ENCODE measurements at regions not wholly inside any gene's neighbourhood (a gene's known extent, or its start where the extent isn't known, plus 50 kb on each side); places are given as distances from the start of the nearest gene placed in this dataset.
"Not testable (repeated sequence)": the region's sequence is repeated elsewhere in the genome, so short reads cannot be mapped to it uniquely, and the experiment has no call there.

DNA sequence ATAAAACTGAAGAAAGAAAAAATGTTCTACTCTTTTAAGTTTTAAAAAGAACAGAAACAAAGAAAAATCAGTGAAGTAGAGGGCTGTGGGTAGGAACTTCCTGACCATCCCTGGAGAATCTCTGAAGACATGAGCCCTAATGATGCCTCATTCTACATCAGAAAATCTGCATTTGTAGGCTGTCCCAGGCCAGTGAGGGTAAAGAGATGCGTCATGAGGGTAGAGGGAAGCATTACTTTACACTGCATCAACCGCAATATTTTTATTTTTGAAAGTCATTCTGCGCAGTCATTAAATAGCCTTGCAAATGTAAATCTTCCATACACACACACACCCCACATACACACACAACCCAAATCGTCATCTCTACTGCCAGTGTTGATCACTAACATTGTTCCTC lies 82.1 kb upstream of the CABCOCO1 start:
- CTCF ChIA-PET = no interaction called here
- H3K27ac ChIP-seq = no peak overlapping the region
- TF ChIP-seq CTCF (conservative IDR thresholded peaks at IDR 0.05; ENCODE audit: low read depth) = no peak
- DNase-seq (ENCODE audit: low spot score) = no peak
- POLR2A ChIA-PET (ENCODE audit: low non-redundant PET) = no interaction called here

GRCh38 chr10:61570204-61570603 lies 92.5 kb upstream of the CABCOCO1 start:
- H3K27ac ChIP-seq; POLR2A ChIA-PET (ENCODE audit: low non-redundant PET); DNase-seq (ENCODE audit: low spot score); CTCF ChIA-PET: not testable (repeated sequence)

GRCh38 chr10:61567729-61568128 lies 95.0 kb upstream of the CABCOCO1 start:
- ChIA-PET POLR2A (ENCODE audit: low non-redundant PET) (no interaction called here), CTCF (no interaction called here)
- DNase-seq (ENCODE audit: low spot score) = no peak
- H3K27ac ChIP-seq = no peak overlapping the region
- no peak for TF ChIP-seq CTCF (conservative IDR thresholded peaks at IDR 0.05; ENCODE audit: low read depth)

GRCh38 chr10:61565819-61566560 lies 96.7 kb upstream of the CABCOCO1 start:
- ChIA-PET CTCF (no interaction called here), POLR2A (ENCODE audit: low non-redundant PET) (no interaction called here)
- DNase-seq (ENCODE audit: low spot score) = no peak
- no peak overlapping the region for H3K27ac ChIP-seq
- TF ChIP-seq CTCF (conservative IDR thresholded peaks at IDR 0.05; ENCODE audit: low read depth) = no peak

DNA sequence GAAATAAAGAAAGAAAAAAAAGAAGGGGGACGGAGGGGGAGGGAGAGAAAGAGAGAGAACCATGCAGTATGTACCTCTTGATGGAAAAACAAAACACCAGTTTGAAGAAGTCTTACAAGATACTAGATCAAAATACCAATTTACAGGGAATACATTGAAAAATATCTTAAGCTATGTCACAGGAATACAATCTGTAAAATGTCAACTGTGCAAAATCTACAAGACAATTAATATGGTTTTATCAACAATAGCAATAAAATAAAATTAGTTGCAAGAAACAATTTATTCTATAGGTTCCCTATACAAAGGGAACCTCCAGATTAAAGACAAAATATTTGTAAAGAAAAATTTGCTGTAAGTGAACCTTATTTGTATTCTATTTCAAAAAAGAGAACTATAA lies 98.3 kb upstream of the CABCOCO1 start:
- ChIA-PET POLR2A (ENCODE audit: low non-redundant PET) (no interaction called here), CTCF (no interaction called here)
- H3K27ac ChIP-seq = no peak overlapping the region
- no peak for TF ChIP-seq CTCF (conservative IDR thresholded peaks at IDR 0.05; ENCODE audit: low read depth)
- DNase-seq (ENCODE audit: low spot score) = no peak

- no peak overlapping the region for H3K27ac ChIP-seq
- ChIA-PET POLR2A (ENCODE audit: low non-redundant PET) (no interaction called here), CTCF (no interaction called here)
- no peak for DNase-seq (ENCODE audit: low spot score)
- no peak for TF ChIP-seq CTCF (conservative IDR thresholded peaks at IDR 0.05; ENCODE audit: low read depth)
Measured at GRCh38 chr10:61559615-61560014, 103.1 kb upstream of the CABCOCO1 start.

GRCh38 chr10:61558188-61558587 lies 104.5 kb upstream of the CABCOCO1 start:
- no peak overlapping the region for H3K27ac ChIP-seq
- no peak for DNase-seq (ENCODE audit: low spot score)
- CTCF ChIA-PET = no interaction called here
- TF ChIP-seq CTCF (conservative IDR thresholded peaks at IDR 0.05; ENCODE audit: low read depth) = no peak
- POLR2A ChIA-PET (ENCODE audit: low non-redundant PET) = no interaction called here

Measured in RWPE1 (cell line).